DND-41 (cell line): ENCODE measurements at regions not wholly inside any gene's neighbourhood (a gene's known extent, or its start where the extent isn't known, plus 50 kb on each side); places are given as distances from the start of the nearest gene placed in this dataset.

ENCODE experiments used
- EZH2 ChIP-seq: IDR thresholded peaks from 3 replicates; pipeline ENCODE4 v1.6.1; 2012; ENCODE audit warnings: borderline replicate concordance, low read depth, mild to moderate bottlenecking, moderate library complexity, low read length, inconsistent platforms; ENCODE audit not compliant: severe bottlenecking
- TF ChIP-seq, protein P1 (sequence below): IDR thresholded peaks from 2 replicates; pipeline ENCODE4 v1.5.1; 2012; ENCODE audit warnings: borderline replicate concordance, low read length, moderate library complexity, mild to moderate bottlenecking; ENCODE audit not compliant: poor library complexity, severe bottlenecking; ENCODE audit errors: extremely low read depth

DNA sequence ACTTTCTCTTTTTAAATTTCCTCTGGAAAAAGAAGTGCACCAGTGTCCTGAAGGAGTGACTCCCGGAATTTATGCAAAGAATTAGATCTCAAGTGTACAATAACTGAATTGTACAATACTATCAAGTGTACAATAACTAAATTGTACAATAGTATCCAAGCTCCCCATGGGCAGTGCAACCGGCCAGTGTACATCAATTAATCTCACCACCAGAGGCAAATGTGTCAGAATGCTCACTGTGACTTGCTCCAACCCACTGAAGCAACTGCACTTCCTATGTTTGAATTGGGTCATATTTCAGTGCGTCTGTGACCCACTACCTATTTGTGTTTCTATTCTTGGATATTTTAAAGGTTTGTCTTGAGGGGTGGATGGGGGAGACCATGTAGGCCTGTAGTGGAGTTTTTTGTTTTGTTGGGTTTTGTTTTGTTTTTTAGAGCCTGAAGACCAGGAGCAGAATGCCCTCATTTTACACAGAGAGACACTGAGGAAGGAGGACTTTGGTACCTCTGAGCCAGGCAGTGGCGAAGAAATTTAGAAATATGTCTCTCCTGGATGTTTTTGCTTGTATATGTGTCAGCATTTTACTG lies 78.5 kb upstream of the CTTNBP2 start:
- TF ChIP-seq, protein P1, sequence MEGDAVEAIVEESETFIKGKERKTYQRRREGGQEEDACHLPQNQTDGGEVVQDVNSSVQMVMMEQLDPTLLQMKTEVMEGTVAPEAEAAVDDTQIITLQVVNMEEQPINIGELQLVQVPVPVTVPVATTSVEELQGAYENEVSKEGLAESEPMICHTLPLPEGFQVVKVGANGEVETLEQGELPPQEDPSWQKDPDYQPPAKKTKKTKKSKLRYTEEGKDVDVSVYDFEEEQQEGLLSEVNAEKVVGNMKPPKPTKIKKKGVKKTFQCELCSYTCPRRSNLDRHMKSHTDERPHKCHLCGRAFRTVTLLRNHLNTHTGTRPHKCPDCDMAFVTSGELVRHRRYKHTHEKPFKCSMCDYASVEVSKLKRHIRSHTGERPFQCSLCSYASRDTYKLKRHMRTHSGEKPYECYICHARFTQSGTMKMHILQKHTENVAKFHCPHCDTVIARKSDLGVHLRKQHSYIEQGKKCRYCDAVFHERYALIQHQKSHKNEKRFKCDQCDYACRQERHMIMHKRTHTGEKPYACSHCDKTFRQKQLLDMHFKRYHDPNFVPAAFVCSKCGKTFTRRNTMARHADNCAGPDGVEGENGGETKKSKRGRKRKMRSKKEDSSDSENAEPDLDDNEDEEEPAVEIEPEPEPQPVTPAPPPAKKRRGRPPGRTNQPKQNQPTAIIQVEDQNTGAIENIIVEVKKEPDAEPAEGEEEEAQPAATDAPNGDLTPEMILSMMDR: no peak
- no peak for TF ChIP-seq EZH2
